GM19467 (cell line): ENCODE measurements at regions not wholly inside any gene's neighbourhood (a gene's known extent, or its start where the extent isn't known, plus 50 kb on each side); places are given as distances from the start of the nearest gene placed in this dataset.

Experiments
- ATAC-seq: cut with Tn5 transposase; IDR thresholded peaks from one replicate; pipeline ENCODE4 v1.9.1; 2021; ENCODE audit warnings: mild to moderate bottlenecking, moderate library complexity; ENCODE audit not compliant: unreplicated experiment

DNA sequence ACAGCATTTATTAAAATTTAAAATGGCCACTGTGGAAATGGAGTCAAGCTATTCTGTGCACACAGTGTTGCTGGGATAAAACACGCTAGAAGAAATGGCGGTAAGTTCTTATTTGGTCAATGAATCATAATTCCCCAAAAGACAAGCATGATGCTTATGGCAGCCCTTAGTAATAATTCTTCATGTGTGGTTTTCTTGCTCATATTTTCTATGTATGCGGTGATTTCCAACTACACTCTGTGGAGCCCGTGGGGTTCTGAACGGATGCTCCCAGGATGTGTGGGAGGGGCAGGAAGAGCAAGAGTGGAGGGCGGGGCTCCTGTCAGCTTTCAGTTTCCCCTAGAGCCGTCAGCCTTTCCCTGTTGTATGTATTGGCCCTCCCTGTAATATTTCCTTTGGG, 91.7 kb upstream of the RMDN2 start:
- no peak for ATAC-seq

- ATAC-seq: no peak
Observed at GRCh38 chr2:37836270-37836669, 88.8 kb upstream of the RMDN2 start.

GRCh38 chr2:37836711-37837110, 88.4 kb upstream of the RMDN2 start:
- no peak for ATAC-seq

GRCh38 chr2:37837628-37838328, 87.3 kb upstream of the RMDN2 start:
- ATAC-seq: no peak

GRCh38 chr2:37838541-37839167, 86.4 kb upstream of the RMDN2 start:
- no peak for ATAC-seq

GRCh38 chr2:37839991-37840390, 85.1 kb upstream of the RMDN2 start:
- ATAC-seq: no peak

DNA sequence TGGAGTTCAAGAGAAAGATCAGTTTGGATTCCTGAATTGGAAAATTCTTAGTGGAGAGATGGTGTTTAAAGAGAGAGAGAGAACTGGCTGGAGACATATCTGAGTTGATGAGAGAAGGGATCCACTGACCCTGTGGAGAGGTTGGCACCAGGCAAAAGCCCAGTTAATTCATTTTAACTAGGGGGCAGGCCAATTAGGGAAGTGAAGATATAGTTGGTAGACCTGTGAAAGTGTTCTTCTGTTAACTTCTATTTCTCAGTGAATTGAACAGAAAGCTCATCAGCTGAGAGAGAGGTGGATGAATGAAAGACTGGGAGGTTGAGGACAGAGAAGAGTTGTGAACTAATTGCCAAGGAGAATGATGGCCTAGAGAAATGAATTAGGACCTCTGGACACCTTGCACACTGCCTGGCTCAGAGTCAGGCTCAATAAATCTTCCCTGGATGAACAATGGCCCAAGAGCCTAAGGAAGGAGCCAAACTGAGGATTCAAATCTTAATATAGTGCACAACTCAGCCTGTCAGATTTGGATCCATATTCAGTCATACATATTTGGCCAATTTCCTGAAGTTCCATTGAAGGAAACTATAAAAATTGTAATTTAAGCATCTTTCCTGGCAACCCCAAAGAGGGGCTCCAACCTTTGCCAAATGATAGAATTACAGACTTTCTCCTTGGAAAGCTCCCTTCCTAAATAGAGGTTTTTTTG, 82.2 kb upstream of the RMDN2 start:
- no peak for ATAC-seq

- ATAC-seq: no peak
Observed at GRCh38 chr2:37843556-37843955, 81.5 kb upstream of the RMDN2 start.

DNA sequence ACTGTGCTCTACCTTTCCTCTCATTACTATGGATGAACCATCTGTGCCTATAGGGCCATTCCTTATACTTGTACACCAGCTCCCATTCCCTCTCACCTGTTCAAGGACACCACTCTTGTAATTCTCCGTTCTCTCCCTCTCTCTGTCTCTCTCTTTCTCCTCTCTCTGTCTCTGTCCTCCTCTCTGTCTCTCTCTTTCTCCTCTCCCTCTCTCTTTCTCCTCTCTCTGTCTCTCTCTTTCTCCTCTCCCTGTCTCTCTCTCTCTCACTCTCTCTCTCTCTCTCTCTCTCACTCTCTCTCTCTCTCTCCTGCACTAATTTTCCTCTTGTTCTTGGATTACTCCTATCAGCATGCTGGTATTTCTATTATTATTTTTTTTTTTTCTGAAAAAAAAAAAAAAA, 78.9 kb upstream of the RMDN2 start:
- ATAC-seq: no peak

GRCh38 chr2:37847792-37848191, 77.3 kb upstream of the RMDN2 start:
- ATAC-seq: no peak

DNA sequence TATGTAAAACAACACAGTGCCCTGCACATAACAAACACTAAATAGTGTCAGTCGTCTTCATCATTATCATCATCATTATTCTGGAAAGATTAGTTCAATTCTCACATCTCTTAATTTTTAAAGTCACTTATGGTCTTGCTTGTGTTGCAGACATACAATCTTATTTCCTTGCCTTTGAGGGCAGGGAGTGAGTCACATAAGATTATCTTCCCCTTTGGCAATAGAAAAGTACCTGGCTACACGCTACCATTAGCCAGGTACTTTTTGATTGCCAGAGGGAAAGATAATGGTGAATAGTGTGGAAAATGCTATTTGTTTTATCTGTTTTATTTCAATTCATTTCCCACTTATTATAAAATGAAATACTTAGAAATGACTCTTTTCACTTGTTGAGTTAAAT, 76.6 kb upstream of the RMDN2 start:
- no peak for ATAC-seq

- no peak for ATAC-seq
Observed at GRCh38 chr2:37849911-37850310, 75.2 kb upstream of the RMDN2 start.

GRCh38 chr2:37851428-37851827, 73.7 kb upstream of the RMDN2 start:
- peak; percentile 42 for ATAC-seq

DNA sequence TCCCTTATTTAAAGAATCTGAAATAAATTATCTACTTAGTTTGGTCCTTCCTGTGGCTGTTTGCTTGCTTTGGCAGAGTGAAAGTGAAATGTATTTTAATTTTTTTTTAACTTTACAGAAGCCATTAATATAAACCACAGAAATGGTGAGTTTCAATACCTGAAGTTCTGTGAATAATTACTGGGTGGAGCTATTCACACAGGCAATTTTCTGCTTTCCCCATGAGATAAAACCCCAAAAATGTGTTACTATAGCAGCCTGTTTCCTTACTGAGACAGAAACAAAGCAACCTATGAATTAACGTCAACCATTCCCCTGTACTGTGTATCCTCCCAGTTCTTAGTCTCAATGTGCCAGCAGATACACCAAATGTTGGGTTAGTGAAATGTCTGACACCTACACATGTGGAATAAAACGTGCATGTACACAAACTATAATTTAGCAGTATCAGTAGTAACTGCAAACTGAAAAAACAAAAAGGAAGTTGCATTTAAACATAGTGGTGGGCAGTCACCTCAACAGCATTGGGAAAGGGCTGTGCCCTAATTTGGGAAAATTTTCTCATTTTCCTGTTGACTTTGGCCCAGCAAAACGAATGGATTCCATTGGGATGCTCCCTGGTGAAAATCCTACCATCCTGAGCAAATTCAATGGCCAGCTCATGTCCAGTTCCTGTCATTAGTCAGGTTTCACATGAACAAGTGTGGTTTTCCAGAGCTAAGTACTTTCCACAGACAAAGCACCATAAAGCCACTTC, 73.1 kb upstream of the RMDN2 start:
- ATAC-seq: peak; percentile 46

- no peak for ATAC-seq
Observed at GRCh38 chr2:37852585-37853014, 72.5 kb upstream of the RMDN2 start.

DNA sequence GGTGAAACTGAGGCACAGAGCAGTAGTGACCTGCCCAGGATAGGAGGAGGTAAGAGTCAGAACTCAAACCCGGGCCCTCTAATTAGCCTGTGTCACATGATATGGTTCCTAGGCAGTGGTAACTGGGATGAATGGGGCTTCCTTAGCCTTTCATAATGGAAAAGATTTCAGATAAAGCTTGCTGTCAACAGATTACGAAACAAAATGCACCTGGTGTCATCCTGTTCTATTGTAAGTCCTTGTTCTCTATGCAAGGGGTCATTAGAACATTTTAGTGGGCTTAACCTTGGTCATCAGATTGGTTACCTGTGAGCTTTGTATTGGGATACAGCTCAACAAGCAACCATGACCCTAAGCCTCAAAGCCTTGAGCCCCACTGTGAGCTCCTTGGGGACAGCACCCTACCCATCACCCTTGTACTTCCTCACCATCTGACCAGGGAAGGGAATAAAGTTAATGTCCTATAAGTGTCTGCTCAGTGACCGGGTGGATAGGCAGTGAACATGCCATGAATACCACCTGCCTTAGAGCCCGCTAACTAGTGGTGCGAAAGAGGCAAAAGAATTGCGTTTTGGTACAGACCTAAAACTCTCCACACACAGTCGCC, 70.3 kb upstream of the RMDN2 start:
- ATAC-seq: no peak

- no peak for ATAC-seq
Observed at GRCh38 chr2:37855283-37856041, 69.6 kb upstream of the RMDN2 start.

DNA sequence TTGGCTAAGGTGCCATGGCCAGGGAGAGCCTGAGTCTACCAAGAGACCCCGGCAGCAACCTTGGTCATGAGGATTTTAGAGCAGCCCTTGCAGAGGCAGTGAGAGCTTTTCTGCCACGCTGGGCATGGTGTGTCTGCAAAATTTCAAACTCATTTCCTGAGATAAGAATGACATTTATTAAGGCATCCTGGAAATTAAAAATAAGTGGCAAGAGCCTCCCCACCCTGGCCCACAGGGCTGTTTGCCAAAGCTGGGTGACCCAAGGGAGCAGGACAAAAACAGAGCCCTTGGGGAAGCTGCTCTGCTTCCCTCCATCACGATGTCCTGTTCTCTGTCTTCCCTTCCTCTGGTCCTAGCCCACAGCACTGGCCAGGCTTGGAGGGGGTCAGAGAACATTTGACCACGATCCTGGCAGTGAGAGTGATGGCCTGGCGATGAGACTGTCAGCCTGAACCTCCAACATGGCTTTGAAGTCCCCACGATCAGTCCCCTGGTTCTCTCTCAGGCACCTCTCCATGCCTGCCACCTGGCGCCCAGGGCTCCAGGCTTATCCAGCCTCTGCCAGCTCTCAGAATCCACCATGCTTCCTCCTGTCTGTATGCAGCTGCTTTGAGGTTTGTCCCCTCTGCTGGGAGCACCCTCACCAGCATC, 68.9 kb upstream of the RMDN2 start:
- no peak for ATAC-seq

DNA sequence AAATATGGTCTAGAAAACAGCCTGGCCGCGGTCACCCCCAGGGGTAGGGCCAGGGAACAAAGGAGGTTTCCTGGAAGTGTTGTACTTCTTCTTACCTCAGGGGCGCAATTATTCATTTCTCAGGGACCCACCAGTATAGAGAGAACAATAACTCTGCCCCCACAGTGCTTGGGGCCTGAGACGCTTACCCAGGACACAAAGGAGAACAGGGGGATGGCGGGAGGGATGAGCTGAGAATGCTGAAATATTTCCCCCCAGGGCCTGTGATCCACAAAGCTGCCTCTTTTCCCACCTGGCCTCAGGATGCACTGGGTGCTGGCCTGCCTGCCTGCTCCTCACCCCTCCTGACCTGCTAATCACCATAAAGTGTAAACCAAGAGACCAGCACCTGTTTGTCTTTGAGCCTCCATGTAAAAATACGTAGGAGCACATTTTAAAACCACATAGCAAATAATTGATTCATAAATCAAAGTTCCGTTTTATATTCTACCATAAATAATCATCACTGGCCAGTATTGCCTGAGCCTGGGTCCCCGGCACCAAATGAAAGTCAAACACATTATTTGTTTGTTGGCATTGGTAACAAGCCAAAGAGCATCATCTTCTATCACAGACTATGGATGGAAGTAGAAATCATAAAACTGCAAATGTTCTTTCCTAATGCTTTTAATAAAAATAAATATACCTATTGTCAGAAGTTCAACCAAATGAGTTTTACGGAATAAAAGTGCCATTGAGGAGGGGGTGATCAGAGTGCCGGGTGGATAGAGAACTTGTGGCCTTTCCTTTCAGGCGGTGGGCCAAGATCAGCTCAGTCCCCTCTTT, 67.3 kb upstream of the RMDN2 start:
- no peak for ATAC-seq
